HG03025 (cell line): ENCODE measurements at regions not wholly inside any gene's neighbourhood (a gene's known extent, or its start where the extent isn't known, plus 50 kb on each side); places are given as distances from the start of the nearest gene placed in this dataset.

Experiments used
- ATAC-seq: cut with Tn5 transposase; IDR thresholded peaks from one replicate; pipeline ENCODE4 v1.9.1; 2021; ENCODE audit warnings: mild to moderate bottlenecking, moderate library complexity; ENCODE audit not compliant: unreplicated experiment, low FRiP score

DNA sequence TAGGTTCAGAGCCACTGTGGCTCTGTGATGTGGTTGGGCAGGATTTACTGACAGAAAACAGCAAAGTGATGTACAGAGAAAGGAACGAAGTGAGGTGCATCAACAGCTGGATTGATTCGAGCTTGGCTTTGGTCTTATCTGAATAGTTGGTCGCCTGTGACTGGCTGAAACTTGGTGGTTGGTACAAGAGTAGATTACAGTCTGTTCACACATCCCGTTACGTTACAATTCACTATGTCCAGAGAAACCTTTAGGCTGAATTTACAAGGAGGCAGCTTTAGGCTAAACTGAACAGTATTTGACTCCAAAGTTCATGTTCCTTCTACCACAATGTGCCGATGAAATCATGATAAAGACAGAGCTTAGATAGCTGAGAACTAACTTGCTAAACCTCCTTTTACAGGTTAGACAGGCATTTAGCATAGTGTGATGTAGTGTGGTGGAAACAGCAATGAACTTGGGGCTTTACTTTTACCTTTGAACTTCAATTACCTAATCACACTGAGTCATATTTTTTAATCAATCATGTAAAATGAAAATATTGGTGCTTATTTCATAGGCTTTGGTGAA lies 210.2 kb upstream of the PUM3 start:
- no peak for ATAC-seq

DNA sequence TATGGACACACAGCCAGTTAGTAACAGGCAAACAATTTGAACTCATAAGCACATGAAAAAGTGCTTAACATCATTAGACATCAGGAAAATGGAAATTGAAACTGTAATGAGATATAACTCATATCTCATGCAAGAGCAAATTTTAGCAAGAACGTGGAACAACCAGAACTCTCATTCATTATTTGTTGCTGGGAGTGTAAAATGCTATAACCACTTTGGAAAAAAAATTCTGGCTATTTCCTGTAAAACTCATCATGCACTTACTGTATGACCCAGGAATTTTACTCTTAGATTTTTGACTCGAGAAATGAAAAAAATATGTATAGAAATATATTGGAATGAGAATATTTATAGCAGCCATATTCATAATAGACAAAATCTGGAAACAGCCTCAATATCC lies 205.7 kb upstream of the PUM3 start:
- ATAC-seq: no peak

- ATAC-seq: no peak
Observed at GRCh38 chr9:3047912-3048311, 204.0 kb upstream of the PUM3 start.

- ATAC-seq: no peak
Observed at GRCh38 chr9:3045153-3045552, 201.3 kb upstream of the PUM3 start.

DNA sequence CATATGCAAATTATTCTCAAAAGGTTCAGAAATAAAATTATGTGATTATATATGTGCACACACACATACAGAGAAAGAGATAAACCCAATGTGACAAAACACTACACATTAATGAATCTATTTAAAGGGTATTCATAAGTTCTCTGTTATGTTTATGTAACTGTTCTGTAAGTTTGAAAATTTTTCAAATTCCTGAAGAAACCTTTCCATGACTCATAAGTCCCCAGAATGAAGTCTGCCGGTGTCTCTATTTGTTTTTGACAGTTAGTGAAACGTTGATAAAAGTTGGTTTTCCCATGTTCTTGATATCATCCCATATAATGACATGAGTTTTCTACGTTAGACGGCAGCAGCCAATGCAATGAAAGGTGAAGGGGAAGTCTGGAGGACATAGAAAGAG lies 199.5 kb upstream of the PUM3 start:
- ATAC-seq: no peak

- ATAC-seq: no peak
Observed at GRCh38 chr9:3040761-3041160, 196.9 kb upstream of the PUM3 start.

DNA sequence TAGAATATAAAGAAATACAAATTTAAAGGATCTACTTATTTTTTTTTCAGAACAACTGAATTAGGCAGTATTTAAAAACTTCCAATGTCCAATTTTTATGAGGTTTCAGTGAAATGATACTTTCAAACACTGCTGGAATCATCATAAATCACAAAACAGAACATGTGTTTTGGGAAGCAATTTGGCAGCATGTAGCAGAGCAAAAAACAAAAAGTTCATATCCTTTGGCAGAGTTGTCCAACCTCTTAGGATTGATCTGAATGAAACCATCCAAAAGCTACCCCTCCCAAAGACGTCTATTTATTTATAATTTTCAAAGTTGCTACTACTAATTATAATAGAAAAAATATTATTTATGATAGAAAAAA lies 192.4 kb upstream of the PUM3 start:
- ATAC-seq: no peak

DNA sequence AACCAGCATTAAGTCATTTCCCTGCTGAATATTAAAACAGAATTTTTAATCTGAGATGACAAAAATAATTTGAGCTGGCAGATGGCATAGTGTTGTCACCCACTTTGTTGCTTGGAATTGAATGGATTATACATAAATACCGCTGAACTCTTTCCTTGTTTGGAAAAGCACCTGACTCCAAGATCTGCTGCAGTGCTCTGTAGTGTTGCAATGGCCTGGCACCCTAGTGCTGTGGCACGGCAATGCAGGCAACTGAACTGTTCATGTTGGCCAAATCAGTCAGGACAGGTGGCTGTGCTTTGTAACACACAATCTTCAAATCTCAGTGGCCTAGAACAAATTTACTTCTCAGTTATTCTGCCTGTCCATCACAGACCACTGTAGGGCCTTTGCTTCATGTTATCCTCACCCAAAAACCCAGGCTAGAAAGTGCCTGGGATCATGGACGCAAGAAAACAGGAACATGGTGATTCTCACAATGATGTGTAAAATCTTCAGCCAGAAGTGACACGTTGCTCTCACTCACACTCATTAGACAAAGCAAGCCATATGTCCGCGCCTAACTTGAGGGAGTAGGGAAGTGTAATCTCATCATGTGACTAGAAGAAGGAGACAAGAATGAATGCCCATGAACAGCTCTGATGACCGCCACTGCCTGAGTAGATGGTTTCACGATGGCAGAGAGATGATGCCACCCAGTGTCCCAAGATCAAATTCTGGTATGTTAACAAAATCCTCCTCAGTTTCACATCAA lies 191.9 kb upstream of the PUM3 start:
- no peak for ATAC-seq

- ATAC-seq: peak; percentile 52
Observed at GRCh38 chr9:3032898-3033297, 189.0 kb upstream of the PUM3 start.

- ATAC-seq: no peak
Observed at GRCh38 chr9:3028535-3028934, 184.6 kb upstream of the PUM3 start.

DNA sequence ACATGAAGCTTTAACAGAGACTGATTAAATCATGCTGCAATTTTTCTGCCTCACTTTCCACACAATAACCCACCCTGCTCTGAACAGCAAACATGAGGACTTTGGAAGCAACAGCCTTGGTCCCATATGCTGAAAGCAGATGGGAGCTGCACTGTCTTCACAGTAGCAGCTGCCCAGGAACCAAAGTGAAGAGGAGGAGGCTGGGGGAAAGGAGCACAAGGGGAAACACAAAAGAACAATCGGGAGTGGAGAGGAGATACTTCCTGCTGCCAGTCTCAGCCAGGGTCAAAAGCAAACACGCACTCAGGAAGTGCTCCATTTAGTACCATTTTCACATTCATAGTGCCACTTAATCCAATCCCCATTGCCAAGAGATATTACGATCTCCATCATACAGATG lies 183.3 kb upstream of the PUM3 start:
- ATAC-seq: no peak

DNA sequence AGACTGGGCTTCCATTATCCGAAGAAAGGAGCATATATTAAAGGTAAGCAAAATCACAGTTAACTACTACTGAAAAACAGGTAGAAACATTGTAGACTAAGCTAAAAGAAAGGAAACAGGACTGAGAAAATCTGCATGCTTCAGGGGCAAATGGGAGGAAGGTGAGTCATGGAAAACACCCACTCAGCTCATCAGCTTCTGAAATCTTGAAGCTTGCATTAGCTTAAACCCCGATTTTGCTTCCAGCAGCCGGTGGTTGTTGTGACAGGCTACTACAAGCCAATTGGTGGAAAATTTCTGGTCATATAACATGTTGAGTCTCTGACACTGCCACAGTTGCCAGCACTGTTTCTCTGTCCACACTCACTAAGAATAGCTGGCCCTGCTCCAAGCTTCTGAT lies 179.6 kb upstream of the PUM3 start:
- no peak for ATAC-seq

DNA sequence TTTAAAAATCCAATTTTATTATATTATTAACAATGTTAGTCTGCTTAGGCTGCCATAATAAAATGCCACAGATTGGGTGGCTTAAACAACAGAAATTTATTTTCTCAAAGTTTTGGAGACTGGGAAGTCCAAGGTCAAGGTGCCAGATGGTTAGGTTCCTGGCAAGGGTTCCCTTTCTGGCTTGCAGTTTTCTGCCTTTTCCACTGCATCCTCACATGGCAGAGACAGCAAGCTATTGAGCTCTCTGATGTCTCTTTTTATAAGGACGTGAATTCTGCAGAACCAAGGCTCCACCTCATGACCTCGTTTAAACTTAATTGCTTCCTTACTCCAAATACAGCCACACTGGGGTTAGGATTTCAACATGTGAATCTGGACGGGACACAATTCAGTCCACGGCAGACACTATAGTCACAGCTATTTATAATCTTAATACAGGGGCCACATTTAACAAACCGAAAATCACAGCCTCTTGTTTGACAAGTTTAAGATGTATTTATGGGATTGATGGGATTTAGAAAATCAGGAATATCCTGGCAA lies 174.9 kb upstream of the PUM3 start:
- no peak for ATAC-seq

DNA sequence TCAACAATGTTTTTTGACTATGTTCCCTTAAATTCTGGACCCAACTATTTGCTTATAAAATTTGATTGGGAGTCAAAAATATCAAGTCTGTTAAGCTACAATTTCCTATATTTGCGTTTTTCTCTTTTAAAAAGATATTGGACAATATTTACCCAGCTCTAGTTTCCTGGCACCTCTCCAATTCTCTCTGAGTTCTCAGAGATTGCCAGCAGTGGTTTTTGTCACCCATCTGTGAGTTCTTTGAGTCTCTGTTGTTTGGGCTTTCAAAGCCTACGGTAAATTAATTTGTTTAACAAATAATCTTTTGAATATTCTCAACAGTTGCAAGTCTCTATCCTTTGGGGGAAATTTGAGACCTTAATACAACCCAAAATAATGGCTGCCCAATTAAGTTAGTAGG lies 174.2 kb upstream of the PUM3 start:
- ATAC-seq: no peak

GRCh38 chr9:3014178-3014577 lies 170.3 kb upstream of the PUM3 start:
- no peak for ATAC-seq

- no peak for ATAC-seq
Observed at GRCh38 chr9:3012842-3013241, 168.9 kb upstream of the PUM3 start.

DNA sequence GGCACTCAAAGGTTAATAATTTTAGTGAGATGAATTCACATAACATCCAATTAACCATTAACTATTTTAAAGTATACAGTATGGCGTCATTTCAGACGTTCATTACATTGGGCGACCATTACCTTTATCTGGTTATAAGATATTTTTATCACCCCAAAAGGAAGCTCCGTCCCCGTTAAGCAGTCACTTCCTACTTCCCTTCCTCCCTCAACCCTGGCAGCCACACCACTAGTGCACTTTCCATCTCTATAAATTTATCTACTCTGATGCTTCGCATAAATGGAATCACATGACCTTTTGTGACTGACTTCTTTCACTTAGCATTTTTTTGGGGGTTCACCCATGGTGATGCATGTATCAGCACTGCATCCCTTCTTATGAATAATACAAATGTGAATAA lies 168.3 kb upstream of the PUM3 start:
- ATAC-seq: no peak

DNA sequence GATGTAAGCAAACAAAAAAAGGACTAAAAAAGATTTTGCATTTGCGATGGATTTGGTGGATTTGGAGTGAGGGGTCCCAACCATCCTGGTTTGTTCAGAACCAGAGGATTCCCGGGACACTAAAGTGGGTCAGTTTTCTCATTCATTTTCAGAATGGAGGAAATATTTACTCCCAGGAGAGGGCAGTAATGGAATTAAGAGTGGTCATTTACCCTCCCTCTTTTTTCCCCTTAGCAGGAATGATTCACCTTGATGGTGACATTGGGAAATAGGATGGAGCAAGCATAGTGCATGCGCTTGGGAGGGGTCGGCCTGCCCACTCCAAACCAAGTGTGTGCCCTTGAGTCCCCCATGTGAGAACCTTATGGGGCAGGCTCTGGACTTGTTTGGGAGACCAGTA lies 164.2 kb upstream of the PUM3 start:
- ATAC-seq: no peak

GRCh38 chr9:3007326-3007725 lies 163.4 kb upstream of the PUM3 start:
- ATAC-seq: no peak

DNA sequence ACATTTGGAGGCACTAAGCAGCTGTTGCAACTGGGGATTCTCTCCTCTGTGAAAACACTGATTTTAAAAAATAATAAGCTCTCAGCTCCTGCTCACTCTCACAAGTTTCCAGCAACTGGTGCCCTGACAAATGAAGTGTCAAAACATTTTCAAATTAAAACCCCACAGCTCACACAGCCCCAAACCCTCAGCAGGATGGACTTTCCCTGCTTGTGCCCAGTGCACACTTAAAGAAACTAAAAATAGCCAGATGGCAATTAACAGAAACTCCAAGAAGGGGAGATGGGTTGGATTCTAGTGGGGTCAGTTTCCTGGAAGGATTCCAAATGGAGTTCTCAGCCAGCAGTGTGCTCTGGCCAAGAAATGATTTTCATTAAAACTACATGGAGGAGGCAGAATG lies 163.0 kb upstream of the PUM3 start:
- ATAC-seq: no peak

DNA sequence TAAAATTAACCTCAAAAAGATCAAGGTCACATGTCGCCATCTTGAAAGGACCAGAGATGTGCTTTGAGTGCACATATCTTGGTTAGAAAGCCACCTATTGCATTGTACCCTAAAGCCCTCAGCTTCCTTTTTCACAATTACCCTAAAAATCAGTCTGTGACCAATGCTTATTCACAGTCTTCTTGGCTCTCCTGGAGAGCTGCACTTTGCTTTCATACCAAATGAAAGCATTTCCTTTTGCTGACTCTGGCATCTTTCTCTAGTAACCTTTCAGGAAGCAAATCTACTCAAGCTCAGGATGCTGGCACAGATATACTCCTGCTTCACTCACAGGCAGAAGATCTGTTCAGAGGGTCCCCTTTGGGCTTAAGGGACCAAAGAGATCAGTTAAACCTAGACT lies 160.7 kb upstream of the PUM3 start:
- ATAC-seq: no peak

GRCh38 chr9:3001311-3001710 lies 157.4 kb upstream of the PUM3 start:
- ATAC-seq: no peak
